ENCODE measurements at regions not wholly inside any gene's neighbourhood (a gene's known extent, or its start where the extent isn't known, plus 50 kb on each side); places are given as distances from the start of the nearest gene placed in this dataset.

DNA sequence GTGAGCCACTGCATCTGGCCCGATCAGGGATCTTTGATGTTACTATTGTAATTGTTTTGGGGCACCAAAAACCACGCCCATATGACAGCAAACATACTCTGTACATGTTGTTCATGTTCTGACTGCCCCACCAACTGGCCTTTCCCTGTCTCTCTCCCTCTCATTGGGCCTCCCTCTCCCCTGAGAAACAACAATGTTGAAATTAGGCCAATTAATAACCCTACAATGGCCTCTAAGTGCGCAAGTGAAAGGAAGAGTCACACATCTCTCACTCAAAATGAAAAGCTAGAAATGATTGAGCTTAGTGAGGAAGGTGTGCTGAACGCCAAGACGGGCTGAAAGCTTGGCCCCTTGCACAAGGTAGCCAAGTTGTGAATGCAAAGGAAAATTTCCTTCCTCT is 50.3 kb upstream of the SDK1 start:
- Histone ChIP-seq H3K9me3 (ENCODE audit: insufficient read depth, low read depth, low read length) (no peaks in the 10 kb centered on the region), H3K4me3 (ENCODE audit: insufficient read depth, low read depth, low read length) (no peak overlapping the region), H4K20me1 (ENCODE audit: insufficient read depth, low read length) (no peaks in the 10 kb centered on the region), H3K27me3 (ENCODE audit: insufficient read depth, low read length) (peaks cover 5% of the 10 kb centered on the region), H3K4me1 (ENCODE audit: insufficient read depth, low read length) (no peaks in the 10 kb centered on the region), H3K79me2 (ENCODE audit: insufficient read depth, low read length) (no peaks in the 10 kb centered on the region), H3K9ac (ENCODE audit: low read length) (no peak overlapping the region), H3K4me2 (ENCODE audit: low read length) (no peak overlapping the region), H3K27ac (ENCODE audit: low read depth, low read length) (no peak overlapping the region), H2AFZ (ENCODE audit: low read depth, low read length) (no peak overlapping the region), H3K36me3 (ENCODE audit: insufficient read depth, low read length) (no peaks in the 10 kb centered on the region)
- peaks cover 4% of the 10 kb centered on the region for H3K27me3 Mint-ChIP-seq (ENCODE audit: low read depth, unreplicated experiment)
- DNase-seq (ENCODE audit: low read depth) (no peak), FAIRE-seq (no peak)
- no peaks in the 10 kb centered on the region for H3K9me3 Mint-ChIP-seq (ENCODE audit: unreplicated experiment)
- no peaks in the 10 kb centered on the region for H3K36me3 Mint-ChIP-seq (ENCODE audit: low read depth, unreplicated experiment)
- peaks cover 1% of the 10 kb centered on the region for H3K4me1 Mint-ChIP-seq (ENCODE audit: low read depth, unreplicated experiment)
- no peak overlapping the region for H3K4me3 Mint-ChIP-seq (ENCODE audit: unreplicated experiment)
- no peak overlapping the region for H3K27ac Mint-ChIP-seq (ENCODE audit: unreplicated experiment)
- TF ChIP-seq, protein P1, sequence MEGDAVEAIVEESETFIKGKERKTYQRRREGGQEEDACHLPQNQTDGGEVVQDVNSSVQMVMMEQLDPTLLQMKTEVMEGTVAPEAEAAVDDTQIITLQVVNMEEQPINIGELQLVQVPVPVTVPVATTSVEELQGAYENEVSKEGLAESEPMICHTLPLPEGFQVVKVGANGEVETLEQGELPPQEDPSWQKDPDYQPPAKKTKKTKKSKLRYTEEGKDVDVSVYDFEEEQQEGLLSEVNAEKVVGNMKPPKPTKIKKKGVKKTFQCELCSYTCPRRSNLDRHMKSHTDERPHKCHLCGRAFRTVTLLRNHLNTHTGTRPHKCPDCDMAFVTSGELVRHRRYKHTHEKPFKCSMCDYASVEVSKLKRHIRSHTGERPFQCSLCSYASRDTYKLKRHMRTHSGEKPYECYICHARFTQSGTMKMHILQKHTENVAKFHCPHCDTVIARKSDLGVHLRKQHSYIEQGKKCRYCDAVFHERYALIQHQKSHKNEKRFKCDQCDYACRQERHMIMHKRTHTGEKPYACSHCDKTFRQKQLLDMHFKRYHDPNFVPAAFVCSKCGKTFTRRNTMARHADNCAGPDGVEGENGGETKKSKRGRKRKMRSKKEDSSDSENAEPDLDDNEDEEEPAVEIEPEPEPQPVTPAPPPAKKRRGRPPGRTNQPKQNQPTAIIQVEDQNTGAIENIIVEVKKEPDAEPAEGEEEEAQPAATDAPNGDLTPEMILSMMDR (IDR thresholded peaks at IDR 0.05; ENCODE audit: insufficient read depth, low read depth, low read length): no peak
- TF ChIP-seq EZH2 (IDR thresholded peaks at IDR 0.05; ENCODE audit: insufficient read depth, low read length): no peak

All from astrocyte (in vitro differentiated cells and primary cell).